GM12878 (cell line): ENCODE measurements at regions not wholly inside any gene's neighbourhood (a gene's known extent, or its start where the extent isn't known, plus 50 kb on each side); places are given as distances from the start of the nearest gene placed in this dataset.

Experiments used
- ATAC-seq: fragments of 200-7000 bp; cut with Tn5 transposase; 3 replicates; pipeline ENCODE4 v1.9.1; 2020; ENCODE audit warnings: mild to moderate bottlenecking, moderate library complexity
- BruUV-seq: library from RNA; stranded (reverse); fragments of 400-500 nt; replicated peaks from 2 replicates; lab custom pipeline; 2021; lab: Mats Ljungman, UMichigan
- CTCF ChIA-PET: fragments of 300-600 bp; sonication (Branson Sonifier 250); formaldehyde crosslinking; extraction: SDS; loops from one replicate; lab custom pipeline; 2021; ENCODE audit warnings: inconsistent platforms; lab: Yijun Ruan, JAX
- POLR2A ChIA-PET: fragments of 350-600 bp; formaldehyde crosslinking; extraction: SDS; loops from one replicate; lab custom pipeline; 2021; ENCODE audit warnings: inconsistent platforms; lab: Charles Lee
- RAD21 ChIA-PET: fragments of 300-600 bp; sonication (Branson Sonifier 250); formaldehyde crosslinking; loops from one replicate; lab custom pipeline; 2023; ENCODE audit warnings: antibody characterized with exemption; ENCODE audit not compliant: unreplicated experiment; lab: Charles Lee
- SMC1A ChIA-PET: fragments of 300-600 bp; sonication (Branson Sonifier 250); formaldehyde crosslinking; loops from one replicate; lab custom pipeline; 2023; ENCODE audit not compliant: unreplicated experiment, uncharacterized antibody; lab: Charles Lee
- DNase-seq: peaks from one replicate; pipeline ENCODE4 v3.0.0-alpha.2; 2011; ENCODE audit warnings: low read depth, low spot score
- FAIRE-seq: peaks from 3 replicates; lab custom pipeline; 2011; peaks lifted over from hg19 to GRCh38; lab: Jason Lieb, UNC
- H2AFZ ChIP-seq: 2 replicates; pipeline ENCODE4 v1.6.0; 2011; ENCODE audit warnings: low read depth, low read length, control low read depth; ENCODE audit not compliant: control insufficient read depth
- H3K27ac ChIP-seq: 2 replicates; pipeline ENCODE4 v1.5.1; 2011; ENCODE audit warnings: control low read depth; ENCODE audit not compliant: control insufficient read depth, insufficient read depth
- H3K27me3 ChIP-seq, 2 experiments: replicated peaks in 1 of 2; 2 replicates each; pipeline versions ENCODE4 v1.6.0 to v1.6.1; 2011; ENCODE audit warnings: low read length in 1 of 2; ENCODE audit not compliant: control insufficient read depth in 2 of 2, insufficient read depth in 2 of 2
- H3K36me3 ChIP-seq, 2 experiments: 2 replicates each; pipeline ENCODE4 v1.5.1; 2011; ENCODE audit warnings: low read length in 1 of 2; ENCODE audit not compliant: control insufficient read depth in 2 of 2, insufficient read depth in 2 of 2
- H3K4me1 ChIP-seq: 2 replicates; pipeline ENCODE4 v1.6.1; 2011; ENCODE audit warnings: mild to moderate bottlenecking, low read length, moderate library complexity, mixed read lengths; ENCODE audit not compliant: control insufficient read depth, insufficient read depth
- H3K4me2 ChIP-seq: 2 replicates; pipeline ENCODE4 v1.6.0; 2011; ENCODE audit warnings: control low read depth; ENCODE audit not compliant: control insufficient read depth, insufficient read depth
- H3K4me3 ChIP-seq: fragments of 200-600 bp; sonication (generic); 2 replicates; pipeline ENCODE4 v1.5.1; 2016
- H3K79me2 ChIP-seq: 2 replicates; pipeline ENCODE4 v1.6.0; 2011; ENCODE audit warnings: low read length; ENCODE audit not compliant: control insufficient read depth, insufficient read depth
- H3K9ac ChIP-seq: 2 replicates; pipeline ENCODE4 v1.8.0; 2011; ENCODE audit warnings: low read length, control low read depth, mixed read lengths; ENCODE audit not compliant: control insufficient read depth, insufficient read depth
- H3K9me3 ChIP-seq: replicated peaks from 3 replicates; pipeline ENCODE4 v1.5.1; 2011; ENCODE audit warnings: mild to moderate bottlenecking, low read length; ENCODE audit not compliant: control insufficient read depth, insufficient read depth
- H4K20me1 ChIP-seq: 2 replicates; pipeline ENCODE4 v1.6.0; 2011; ENCODE audit not compliant: control insufficient read depth, insufficient read depth
- BCL11A ChIP-seq: IDR thresholded peaks from 2 replicates; pipeline ENCODE4 v1.6.1; 2011; ENCODE audit warnings: low read depth, low read length
- CBX5 ChIP-seq: sonication (generic); IDR thresholded peaks from 2 replicates; pipeline ENCODE4 v1.6.1; 2016; ENCODE audit warnings: low read depth, moderate library complexity, mild to moderate bottlenecking, inconsistent platforms
- CEBPZ ChIP-seq: fragments of 150-350 bp; IDR thresholded peaks from 2 replicates; pipeline ENCODE4 v1.6.1; 2016; ENCODE audit warnings: low read depth, low read length
- CHD1 ChIP-seq: IDR thresholded peaks from 2 replicates; pipeline ENCODE4 v1.6.1; 2012; ENCODE audit warnings: low read depth, low read length, improper control_type of control experiment
- CTCF ChIP-seq, 3 experiments: IDR thresholded peaks in 2 of 3; conservative IDR thresholded peaks in 1 of 3; 2 replicates each; pipeline ENCODE4 v1.5.1; 2011; ENCODE audit warnings: low read depth in 3 of 3, low read length in 3 of 3, mild to moderate bottlenecking in 3 of 3, control low read depth in 2 of 3, moderate library complexity in 2 of 3, inconsistent platforms in 1 of 3, mixed read lengths in 1 of 3; ENCODE audit not compliant: control insufficient read depth in 2 of 3, insufficient read depth in 1 of 3; ENCODE audit errors: extremely low read depth in 1 of 3
- ESRRA ChIP-seq: IDR thresholded peaks from 2 replicates; pipeline ENCODE4 v1.6.1; 2012; ENCODE audit warnings: mild to moderate bottlenecking, low read length, improper control_type of control experiment
- FOXK2 ChIP-seq: fragments of 450-650 bp; IDR thresholded peaks from 2 replicates; pipeline ENCODE4 v1.6.1; 2017; ENCODE audit warnings: mild to moderate bottlenecking, moderate library complexity
- MAX ChIP-seq: IDR thresholded peaks from 2 replicates; pipeline ENCODE4 v1.6.1; 2012; ENCODE audit warnings: low read depth, low read length, improper control_type of control experiment
- MXI1 ChIP-seq: fragments of 150-350 bp; IDR thresholded peaks from 2 replicates; pipeline ENCODE4 v1.6.1; 2011; ENCODE audit warnings: low read depth, mild to moderate bottlenecking, inconsistent platforms, low read length, improper control_type of control experiment
- PRDM15 ChIP-seq: fragments of 450-650 bp; formaldehyde crosslinking; IDR thresholded peaks from 2 replicates; pipeline ENCODE4 v1.4.0; 2020; ENCODE audit warnings: mild to moderate bottlenecking, moderate library complexity
- SREBF1 ChIP-seq: IDR thresholded peaks from 2 replicates; pipeline ENCODE4 v1.6.1; 2012; ENCODE audit warnings: mild to moderate bottlenecking, low read length
- SRF ChIP-seq, 2 experiments: IDR thresholded peaks; 2 replicates each; pipeline ENCODE4 v1.6.1; 2011; ENCODE audit warnings: low read depth in 2 of 2, low read length in 2 of 2, mild to moderate bottlenecking in 1 of 2, moderate library complexity in 1 of 2
- TCF7 ChIP-seq: IDR thresholded peaks from 2 replicates; pipeline ENCODE4 v1.6.1; 2014; ENCODE audit warnings: antibody characterized with exemption, borderline replicate concordance
- YBX1 ChIP-seq: fragments of 450-650 bp; IDR thresholded peaks from 2 replicates; pipeline ENCODE4 v1.6.1; 2016; ENCODE audit warnings: antibody characterized with exemption
- ZBTB33 ChIP-seq: fragments of 450-650 bp; IDR thresholded peaks from 2 replicates; pipeline ENCODE4 v1.6.1; 2017; ENCODE audit warnings: mild to moderate bottlenecking
- whole genome bisulfite sequencing: methylation state at CpG from one replicate; pipeline ENCODE4 v1.1.6; 2016; ENCODE audit warnings: low lambda C conversion rate; ENCODE audit not compliant: insufficient replicate concordance, insufficient coverage; ENCODE audit errors: missing lambda C conversion rate; 5-methylcytosine and 5-hydroxymethylcytosine counted together
- in situ Hi-C: fragments of 300-500 bp; cut with MboI; formaldehyde crosslinking; loops from 9 replicates; pipeline ENCODE4 v1.14.3; 2018; ENCODE audit warnings: mixed read lengths
- intact Hi-C: fragments of 100-400 bp; cut with micrococcal nuclease; formaldehyde crosslinking; loops from one replicate; pipeline ENCODE4 v1.14.2; 2022; ENCODE audit not compliant: unreplicated experiment

GRCh38 chr9:14542071-14542470, 151.2 kb downstream of the ZDHHC21 start:
- no peak overlapping the region for H2AFZ ChIP-seq
- no peak for ATAC-seq
- CTCF ChIA-PET = no interaction called here
- no peaks in the 10 kb centered on the region for H3K9me3 ChIP-seq
- H3K79me2 ChIP-seq = no peaks in the 10 kb centered on the region
- intact Hi-C loops = no loop called here
- no peak overlapping the region for H3K27ac ChIP-seq
- 44% methylated on average over 4 of the region's 4 CpGs for whole genome bisulfite sequencing
- no peaks in the 10 kb centered on the region for H3K4me1 ChIP-seq
- BruUV-seq = no TSS peak
- no peaks in the 10 kb centered on the region for H4K20me1 ChIP-seq
- no peaks in the 10 kb centered on the region; a peak in 1 of 4 replicates for H3K27me3 ChIP-seq
- POLR2A ChIA-PET = no interaction called here
- H3K36me3 ChIP-seq = no peaks in the 10 kb centered on the region
- in situ Hi-C loops = no loop called here
- RAD21 ChIA-PET = no interaction called here
- no peak for DNase-seq
- H3K9ac ChIP-seq = no peak overlapping the region
- no peak for FAIRE-seq
- no peak overlapping the region for H3K4me3 ChIP-seq
- SMC1A ChIA-PET = no interaction called here
- no peak overlapping the region for H3K4me2 ChIP-seq
- TF ChIP-seq SRF (IDR thresholded peaks at IDR 0.05; ENCODE audit: low read depth in 2 of 2, low read length in 2 of 2) (no peak), CHD1 (no peak), PRDM15 (CRISPR knock-in tag) (no peak), MAX (no peak), YBX1 (no peak), ZBTB33 (no peak), CBX5 (no peak), CTCF (IDR thresholded peaks at IDR 0.05 in 2 of 3, conservative IDR thresholded peaks at IDR 0.05 in 1 of 3; ENCODE audit: control insufficient read depth in 2 of 3, extremely low read depth in 1 of 3, insufficient read depth in 1 of 3, low read depth in 3 of 3, low read length in 3 of 3) (no peak), ESRRA (no peak), MXI1 (no peak), BCL11A (no peak), CEBPZ (no peak), SREBF1 (no peak), FOXK2 (no peak), TCF7 (no peak)
